GM06990 (cell line): ENCODE measurements at regions not wholly inside any gene's neighbourhood (a gene's known extent, or its start where the extent isn't known, plus 50 kb on each side); places are given as distances from the start of the nearest gene placed in this dataset.

ENCODE experiments used
- DNase-seq: peaks from one replicate; pipeline ENCODE4 v3.0.0-alpha.2; 2011; ENCODE audit not compliant: insufficient read length; ENCODE audit errors: extremely low read depth
- H3K27me3 ChIP-seq: replicated peaks from 2 replicates; pipeline ENCODE4 v1.6.0; 2011; ENCODE audit warnings: low read length; ENCODE audit not compliant: control insufficient read depth, insufficient read depth
- H3K36me3 ChIP-seq: 2 replicates; pipeline ENCODE4 v1.5.1; 2011; ENCODE audit warnings: low read length; ENCODE audit not compliant: control insufficient read depth, insufficient read depth
- H3K4me3 ChIP-seq: replicated peaks from 2 replicates; pipeline ENCODE4 v1.5.1; 2011; ENCODE audit warnings: low read depth, mild to moderate bottlenecking, control low read depth, low read length
- CTCF ChIP-seq: IDR thresholded peaks from 2 replicates; pipeline ENCODE4 v1.5.1; 2011; ENCODE audit warnings: low read length, control low read depth, mild to moderate bottlenecking, inconsistent platforms; ENCODE audit not compliant: insufficient read depth, poor library complexity, severe bottlenecking

GRCh38 chr3:107061466-107061865 is 315.8 kb upstream of the CCDC54 start:
- TF ChIP-seq CTCF, result no peak
- no peak for DNase-seq
- no peaks in the 10 kb centered on the region for H3K27me3 ChIP-seq
- no peaks in the 10 kb centered on the region for H3K36me3 ChIP-seq
- no peak overlapping the region for H3K4me3 ChIP-seq

- no peaks in the 10 kb centered on the region for H3K36me3 ChIP-seq
- no peak for TF ChIP-seq CTCF
- no peaks in the 10 kb centered on the region for H3K27me3 ChIP-seq
- no peak for DNase-seq
- no peak overlapping the region for H3K4me3 ChIP-seq
Measured at GRCh38 chr3:107062310-107062709, 314.9 kb upstream of the CCDC54 start.

DNA sequence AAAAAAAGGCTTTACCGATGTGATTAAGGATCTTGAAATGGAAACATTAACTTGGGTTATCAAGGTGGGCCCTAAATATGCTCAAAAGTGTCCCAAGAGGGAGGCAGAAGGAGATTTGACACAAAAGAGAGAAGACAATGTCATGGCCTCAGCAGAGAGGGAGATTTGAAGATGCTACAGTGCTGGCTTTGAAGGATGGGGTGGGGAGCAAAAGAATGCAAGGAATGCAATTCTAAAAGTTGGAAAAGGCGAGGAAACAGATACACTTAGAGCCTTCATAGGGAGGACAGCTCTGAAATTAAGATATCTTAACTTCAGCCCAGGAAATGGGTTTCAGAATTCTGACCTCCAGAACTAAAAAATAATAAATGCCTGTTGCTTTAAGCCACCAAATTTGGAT is 314.5 kb upstream of the CCDC54 start:
- TF ChIP-seq CTCF, result no peak
- no peaks in the 10 kb centered on the region for H3K36me3 ChIP-seq
- DNase-seq, result no peak

DNA sequence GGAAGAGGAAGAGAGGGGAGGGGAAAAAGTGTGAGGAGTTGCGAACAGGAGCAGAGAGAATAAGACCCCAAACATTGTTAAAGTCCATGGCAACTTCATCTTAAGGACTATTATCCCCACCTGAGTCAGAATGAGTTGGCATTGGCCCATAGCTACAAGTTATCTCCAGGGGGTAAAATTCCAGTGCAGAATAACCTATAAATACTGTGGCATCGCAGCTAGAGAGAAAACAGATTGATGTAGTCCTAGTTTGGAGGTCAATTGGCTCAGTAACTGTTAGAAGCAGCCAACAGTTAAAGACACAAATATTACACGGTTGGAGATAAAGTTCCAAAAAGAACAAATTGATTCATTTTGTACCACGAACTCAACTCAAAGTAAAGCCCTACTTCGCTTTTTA is 313.9 kb upstream of the CCDC54 start:
- H3K4me3 ChIP-seq, result no peak overlapping the region
- no peak for TF ChIP-seq CTCF
- H3K36me3 ChIP-seq, result no peaks in the 10 kb centered on the region
- DNase-seq, result no peak
- H3K27me3 ChIP-seq, result no peaks in the 10 kb centered on the region

More for the DNA sequence above, 314.5 kb upstream of the CCDC54 start:
- Histone ChIP-seq H3K4me3 (no peak overlapping the region), H3K27me3 (no peaks in the 10 kb centered on the region)

- H3K36me3 ChIP-seq, result no peaks in the 10 kb centered on the region
- TF ChIP-seq CTCF, result peak; percentile 78
- no peak overlapping the region for H3K4me3 ChIP-seq
- no peak for DNase-seq
- no peaks in the 10 kb centered on the region for H3K27me3 ChIP-seq
Measured at GRCh38 chr3:107064405-107065060, 312.7 kb upstream of the CCDC54 start.
